ENCODE measurements at regions not wholly inside any gene's neighbourhood (a gene's known extent, or its start where the extent isn't known, plus 50 kb on each side); places are given as distances from the start of the nearest gene placed in this dataset.

GRCh38 chr2:238754259-238754658 lies 93.6 kb upstream of the TWIST2 start:
- TF ChIP-seq CTCF (IDR thresholded peaks at IDR 0.05) (peak; percentile 31), ZFX (IDR thresholded peaks at IDR 0.05; ENCODE audit: borderline replicate concordance) (no peak)
